GM23338 (cell line): ENCODE measurements at regions not wholly inside any gene's neighbourhood (a gene's known extent, or its start where the extent isn't known, plus 50 kb on each side); places are given as distances from the start of the nearest gene placed in this dataset.

Experiments used
- CTCF ChIP-seq, 2 experiments: fragments of 200-600 bp in 1 of 2; sonication (generic) in 1 of 2; conservative IDR thresholded peaks; 2 replicates each; pipeline versions ENCODE4 v1.5.1 to v1.6.1; 2016 to 2017; ENCODE audit warnings: antibody characterized with exemption in 2 of 2, low read depth in 2 of 2, mild to moderate bottlenecking in 2 of 2, moderate library complexity in 1 of 2
- EZH2phosphoT487 ChIP-seq: fragments of 200-600 bp; sonication (generic); IDR thresholded peaks from one replicate; pipeline ENCODE4 v1.8.1; 2018; ENCODE audit warnings: antibody characterized with exemption; ENCODE audit not compliant: unreplicated experiment
- JUNB ChIP-seq: IDR thresholded peaks from one replicate; pipeline ENCODE4 v1.6.1; 2016; ENCODE audit warnings: antibody characterized with exemption; ENCODE audit not compliant: unreplicated experiment
- POLR2AphosphoS5 ChIP-seq: IDR thresholded peaks from 2 replicates; pipeline ENCODE4 v1.6.1; 2016; ENCODE audit warnings: antibody characterized with exemption, low read depth
- ZNF331 ChIP-seq: fragments of 250-450 bp; sonication (Bioruptor Pico); IDR thresholded peaks from 2 replicates; pipeline ENCODE4 v1.5.0; 2020; ENCODE audit warnings: low read depth, mild to moderate bottlenecking, moderate library complexity

GRCh38 chr6:99079058-99079457, 131.3 kb upstream of the FBXL4 start:
- TF ChIP-seq POLR2AphosphoS5 (no peak), CTCF (conservative IDR thresholded peaks at IDR 0.05; ENCODE audit: low read depth in 2 of 2) (no peak), ZNF331 (no peak), EZH2phosphoT487 (no peak), JUNB (no peak)
